ENCODE measurements at regions not wholly inside any gene's neighbourhood (a gene's known extent, or its start where the extent isn't known, plus 50 kb on each side); places are given as distances from the start of the nearest gene placed in this dataset.
"Not testable (repeated sequence)": the region's sequence is repeated elsewhere in the genome, so short reads cannot be mapped to it uniquely, and the experiment has no call there.

DNA sequence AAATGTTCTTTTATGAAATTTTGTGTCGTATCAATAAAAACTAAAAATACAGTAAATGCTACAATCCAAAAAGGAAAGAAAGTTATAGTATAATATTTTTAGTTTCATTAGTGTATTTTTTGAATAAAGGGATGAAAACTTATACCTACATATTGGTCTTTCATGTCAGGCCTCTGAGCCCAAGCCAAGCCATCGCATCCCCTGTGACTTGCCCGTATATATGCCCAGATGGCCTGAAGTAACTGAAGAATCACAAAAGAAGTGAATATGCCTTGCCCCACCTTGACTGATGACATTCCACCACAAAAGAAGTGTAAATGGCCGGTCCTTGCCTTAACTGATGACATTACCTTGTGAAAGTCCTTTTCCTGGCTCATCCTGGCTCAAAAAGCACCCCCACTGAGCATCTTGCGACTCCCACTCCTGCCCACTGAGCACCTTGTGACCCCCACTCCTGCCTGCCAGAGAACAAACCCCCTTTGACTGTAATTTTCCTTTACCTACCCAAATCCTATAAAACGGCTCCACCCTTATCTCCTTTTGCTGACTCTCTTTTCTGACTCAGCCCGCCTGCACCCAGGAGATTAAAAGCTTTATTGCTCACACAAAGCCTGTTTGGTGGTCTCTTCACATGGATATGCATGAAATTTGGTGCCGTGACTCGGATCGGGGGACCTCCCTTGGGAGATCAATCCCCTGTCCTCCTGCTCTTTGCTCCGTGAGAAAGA is 108.2 kb upstream of the PELI1 start:
- DNase-seq, result not testable (repeated sequence)

DNA sequence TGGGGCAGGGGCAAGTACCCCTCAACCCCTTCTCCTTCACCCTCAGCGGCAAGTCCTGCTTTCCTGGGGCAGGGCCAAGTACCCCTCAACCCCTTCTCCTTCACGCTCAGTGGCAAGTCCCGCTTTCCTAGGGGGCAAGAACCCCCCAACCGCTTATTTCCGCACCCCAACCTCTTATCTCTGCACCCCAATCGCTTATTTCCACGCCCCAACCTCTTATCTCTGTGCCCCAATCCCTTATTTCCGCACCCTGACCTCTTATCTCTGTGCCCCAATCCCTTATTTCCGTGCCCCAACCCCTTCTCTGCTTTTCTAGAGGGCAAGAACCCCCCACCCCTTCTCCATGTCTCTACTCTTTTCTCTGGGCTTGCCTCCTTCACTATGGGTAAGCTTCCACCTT is 109.2 kb upstream of the PELI1 start:
- DNase-seq, result not testable (repeated sequence)

DNA sequence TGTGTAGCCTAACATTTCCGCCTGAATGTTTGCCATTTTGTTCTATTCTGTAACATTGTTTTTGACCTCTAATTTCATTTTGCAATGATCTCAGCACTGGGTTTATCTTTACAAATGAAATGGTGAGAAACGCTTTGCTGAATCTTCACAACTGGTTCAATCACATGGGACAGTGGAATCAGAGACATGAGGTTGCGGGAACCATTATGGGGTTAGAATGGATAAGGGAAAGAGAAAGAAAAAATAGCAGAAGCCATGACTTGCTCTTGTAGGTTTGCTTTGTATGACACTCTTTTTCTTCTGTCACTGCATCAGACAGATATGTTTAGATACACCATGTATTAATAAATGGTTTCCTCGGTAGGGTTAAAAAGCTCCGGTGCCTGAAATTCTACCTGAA is 114.3 kb upstream of the PELI1 start:
- DNase-seq, result no peak

DNA sequence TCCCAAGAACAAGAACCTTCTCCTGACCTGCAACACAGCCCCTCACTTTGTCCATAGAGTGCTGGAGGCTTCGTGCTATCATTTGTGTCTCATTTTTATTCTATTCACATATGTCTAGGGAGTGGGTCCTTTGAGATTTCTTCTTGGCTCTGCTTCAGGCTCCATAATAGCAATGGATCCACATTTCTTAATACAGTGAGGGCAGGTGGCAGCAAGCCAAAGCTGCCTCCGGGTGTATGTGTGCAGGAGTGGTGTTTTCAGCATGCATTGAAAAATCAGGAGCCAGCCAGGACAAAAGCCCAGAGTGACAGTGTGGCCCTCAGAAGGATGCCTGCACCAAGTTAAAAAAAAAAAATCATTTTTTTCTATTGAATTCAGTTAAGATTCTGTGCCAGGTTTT is 115.1 kb upstream of the PELI1 start:
- no peak for DNase-seq

DNA sequence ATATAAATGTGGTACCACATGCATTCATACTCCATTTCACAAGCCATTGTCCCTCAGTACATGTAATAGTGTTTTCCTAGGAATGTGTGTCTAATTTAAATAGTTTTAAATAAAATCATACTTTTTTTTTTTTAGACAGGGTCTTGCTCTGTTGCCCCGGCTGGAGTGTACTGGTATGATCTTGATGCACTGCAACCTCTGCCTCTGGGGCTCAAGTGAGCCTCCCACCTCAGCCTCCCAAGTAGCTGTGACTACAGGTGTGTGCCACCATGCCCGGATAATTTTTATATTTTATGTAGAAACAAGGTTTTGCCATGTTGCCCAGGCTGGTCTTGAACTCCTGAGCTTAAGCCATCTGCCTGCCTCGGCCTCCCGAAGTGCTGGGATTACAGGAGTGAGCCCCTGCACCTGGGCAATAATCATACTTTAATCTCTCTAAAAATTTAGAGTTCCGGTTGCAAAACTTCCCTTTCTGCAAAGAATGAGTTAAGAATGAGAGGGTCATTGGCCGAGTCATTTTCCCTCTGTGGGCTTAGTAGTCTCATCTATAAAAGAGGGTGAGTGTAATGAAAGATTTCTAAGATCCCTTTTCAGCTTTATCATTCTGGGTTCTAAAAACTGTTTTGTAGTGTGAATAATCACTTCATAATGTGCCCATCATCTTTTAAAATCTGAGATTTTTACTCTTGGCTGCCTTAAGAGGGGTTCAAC is 116.0 kb upstream of the PELI1 start:
- DNase-seq, result no peak

DNA sequence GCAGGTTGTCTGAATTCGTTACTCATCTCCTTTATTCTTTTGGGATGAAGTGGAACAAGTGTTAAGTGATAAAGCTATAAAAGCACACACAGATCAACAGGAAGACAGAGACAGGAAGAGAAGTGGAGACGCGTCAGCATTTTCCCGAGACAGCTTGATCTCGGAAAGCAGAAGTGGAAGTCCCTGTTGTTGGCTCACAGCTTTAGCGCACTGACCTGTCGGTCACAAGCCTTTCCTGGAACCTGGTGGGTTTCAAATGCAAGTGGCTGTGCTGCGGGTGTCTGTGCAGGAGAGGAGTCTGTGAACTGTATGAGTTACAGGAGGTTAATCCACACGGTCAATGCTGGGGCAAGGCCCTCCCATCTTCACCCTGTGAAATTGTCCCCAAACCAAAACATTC is 116.6 kb upstream of the PELI1 start:
- DNase-seq, result peak; percentile 10

DNA sequence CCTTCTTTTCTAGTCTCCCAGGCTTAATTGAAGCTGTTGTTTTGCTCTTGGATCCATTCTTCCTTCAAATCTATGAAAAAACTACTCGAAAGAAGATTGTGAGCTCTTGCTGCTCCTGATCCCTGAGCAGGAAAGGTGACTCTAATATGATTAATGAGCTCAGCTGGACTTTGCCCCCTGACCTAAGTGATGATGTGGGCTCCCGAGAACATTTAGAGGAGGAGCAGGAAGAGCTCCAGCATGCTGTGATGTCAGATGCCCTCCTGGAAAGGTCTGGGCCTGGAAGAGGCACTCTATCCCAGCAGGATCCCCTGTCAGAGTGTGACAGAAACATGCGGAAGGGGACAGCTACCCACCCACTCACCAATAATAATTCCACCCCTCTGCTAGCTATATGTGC is 117.9 kb upstream of the PELI1 start:
- no peak for DNase-seq

DNA sequence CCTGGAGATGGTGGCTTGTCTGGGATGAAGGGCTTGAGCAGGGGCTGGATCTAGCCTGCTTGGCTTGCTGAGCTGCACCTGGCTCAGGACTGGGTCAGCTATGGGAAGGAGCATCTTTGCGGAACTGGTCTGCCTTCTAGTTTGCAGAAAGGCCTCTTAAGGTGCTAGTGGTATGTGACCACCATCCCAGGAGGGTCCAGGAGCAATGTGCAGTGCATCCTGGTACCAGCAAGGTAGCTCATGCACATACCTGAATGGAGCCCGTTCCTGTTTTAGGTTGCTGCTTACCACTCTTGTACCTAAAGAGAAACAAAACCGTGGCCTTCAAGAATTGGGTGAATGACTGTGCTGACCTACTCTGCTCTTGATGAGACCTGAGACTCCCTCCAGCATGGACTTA is 118.6 kb upstream of the PELI1 start:
- DNase-seq, result no peak

DNA sequence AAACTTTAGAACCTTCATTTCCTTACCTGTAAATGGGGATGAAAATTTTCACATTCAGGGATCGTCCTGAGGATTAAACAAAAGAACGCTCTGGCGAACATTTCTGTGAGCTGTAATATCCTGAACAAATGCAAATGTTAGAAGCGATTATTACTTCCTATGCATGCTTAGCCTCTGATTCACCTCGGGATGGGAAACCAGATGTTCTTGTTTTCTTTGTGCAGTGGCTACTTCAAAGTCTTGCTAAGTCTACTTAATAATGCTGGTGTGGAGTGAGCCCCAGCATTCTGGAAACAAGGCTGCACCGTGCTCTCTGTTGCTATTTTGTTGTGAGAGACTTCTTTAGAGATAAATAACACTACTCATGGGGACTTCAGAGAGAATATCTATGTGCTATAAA is 119.1 kb upstream of the PELI1 start:
- DNase-seq, result no peak

DNA sequence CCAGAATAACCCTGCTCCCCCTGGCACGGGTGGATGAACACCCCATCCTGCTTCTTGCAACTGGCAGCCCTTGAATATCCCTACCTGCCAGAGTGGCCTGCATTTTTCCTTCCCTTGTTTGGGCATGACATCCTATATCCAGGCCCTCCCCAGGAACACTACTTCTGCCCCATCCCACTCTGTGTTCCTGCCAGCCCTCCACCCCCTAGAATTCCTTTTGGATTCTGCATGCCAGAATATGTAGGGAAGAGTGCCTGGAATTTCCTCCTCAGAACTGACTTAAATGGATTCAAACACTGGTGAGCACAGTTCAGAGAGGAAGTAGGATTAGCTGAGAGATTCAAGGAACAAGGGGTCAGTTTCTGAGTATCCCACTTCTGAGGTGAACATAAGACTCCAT is 123.5 kb upstream of the PELI1 start:
- DNase-seq, result no peak

DNA sequence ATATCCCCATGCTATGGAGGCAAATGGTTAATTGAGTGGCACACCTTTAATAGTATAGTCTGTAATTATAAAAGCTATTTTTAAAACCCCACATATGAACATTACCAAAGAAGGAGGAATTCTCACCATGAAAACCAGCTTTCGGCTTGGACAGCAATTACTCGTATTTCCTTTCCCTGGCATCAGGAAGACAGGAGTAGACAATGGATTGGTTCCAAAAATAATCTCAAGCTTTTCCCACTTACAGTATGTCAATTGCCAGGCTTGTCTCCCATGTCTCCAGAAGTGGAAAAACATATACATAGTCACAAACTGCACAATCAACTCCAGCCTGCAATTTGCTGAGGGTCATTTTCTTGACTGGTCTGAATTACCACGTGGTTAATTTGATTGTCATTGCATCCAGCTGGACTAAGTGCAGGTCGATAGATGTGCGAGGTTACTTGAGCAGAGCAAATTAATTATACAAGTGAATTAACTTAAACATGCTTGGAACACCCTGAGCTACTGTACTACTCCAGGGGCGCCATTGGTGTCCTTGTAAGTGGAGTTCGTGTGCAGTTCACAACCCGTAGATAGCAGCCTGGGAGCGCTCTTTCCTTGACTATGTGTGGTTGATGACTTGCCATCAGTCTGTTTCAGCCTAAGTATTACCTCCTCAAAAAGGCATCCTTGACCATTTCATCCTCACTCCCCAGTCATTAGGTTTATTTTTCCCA is 124.3 kb upstream of the PELI1 start:
- DNase-seq, result no peak

DNA sequence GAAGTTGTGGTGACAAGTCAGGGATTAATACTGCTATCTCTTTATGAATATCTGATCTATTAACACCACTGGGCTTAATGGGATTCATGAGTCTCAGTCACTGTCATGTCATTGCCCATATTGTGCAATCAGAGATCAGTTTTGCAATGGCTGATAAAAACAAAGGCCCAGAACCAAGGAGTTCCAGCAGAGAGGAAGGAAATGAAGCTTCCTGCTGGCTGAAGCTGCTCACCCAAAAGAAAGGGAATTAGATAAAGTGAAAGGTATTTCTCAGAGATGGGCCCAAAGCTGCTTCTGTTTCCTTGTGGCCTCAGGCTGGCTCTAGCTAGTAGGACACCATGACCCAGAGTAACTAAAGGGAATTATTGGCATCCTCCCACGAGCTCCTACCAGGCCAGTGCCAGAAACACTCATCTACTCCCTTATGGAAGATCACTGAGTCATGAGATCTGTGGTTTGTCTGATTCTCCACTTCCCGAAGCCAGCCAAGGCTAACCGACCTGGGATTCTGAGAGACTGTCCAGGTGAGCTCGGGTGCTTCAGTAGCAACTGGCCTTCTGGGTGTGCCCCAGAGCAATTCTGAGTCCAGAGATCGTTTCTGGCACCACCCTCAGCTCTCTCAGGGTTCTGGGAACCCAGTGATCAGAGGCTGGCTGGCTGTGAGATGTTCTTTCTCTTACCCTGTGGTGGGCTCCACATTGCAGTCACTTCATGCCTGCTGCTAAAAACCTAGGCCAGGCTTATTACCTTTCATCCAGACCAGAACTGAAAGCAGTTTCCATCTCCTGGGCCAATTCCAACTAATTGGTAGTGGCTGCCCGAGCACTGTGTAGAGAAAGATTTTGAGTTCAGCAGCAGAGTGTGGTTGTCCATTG is 129.5 kb upstream of the PELI1 start:
- DNase-seq, result no peak

DNA sequence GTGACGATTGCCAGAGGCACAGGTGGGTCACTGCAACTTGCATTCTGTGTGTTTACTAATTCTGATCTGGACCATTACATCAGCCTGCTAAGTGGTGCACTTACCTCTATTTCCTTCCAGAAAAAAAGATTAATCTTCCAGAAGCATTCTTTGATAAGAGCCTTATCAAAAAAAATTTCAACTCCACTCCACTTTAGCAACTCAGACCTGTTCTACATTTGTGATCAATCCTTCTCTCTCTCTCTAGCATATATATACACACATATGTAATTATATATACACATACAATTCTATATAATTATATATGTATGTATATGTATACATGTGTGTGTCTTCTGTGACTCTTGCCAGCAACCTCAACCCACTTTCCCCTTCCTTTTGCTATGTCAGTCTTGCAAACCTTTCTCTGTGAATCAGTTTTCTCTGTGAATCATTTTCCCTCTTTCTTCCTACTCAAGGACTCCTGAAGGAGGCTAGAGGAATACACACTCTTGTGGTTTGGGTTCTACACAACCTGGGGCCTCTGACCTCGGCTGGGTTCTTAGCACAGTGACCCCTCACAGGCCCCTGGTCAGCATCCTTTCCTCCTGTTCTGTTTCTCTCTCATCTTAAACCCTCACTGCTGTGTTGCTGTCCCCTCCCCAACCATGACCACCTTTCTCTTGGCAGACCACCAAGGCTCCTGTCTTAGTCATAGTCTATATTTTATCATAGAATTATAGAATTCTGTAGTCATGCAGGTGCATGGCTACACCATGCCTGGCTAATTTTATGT is 130.4 kb upstream of the PELI1 start:
- peak; percentile 16 for DNase-seq

DNA sequence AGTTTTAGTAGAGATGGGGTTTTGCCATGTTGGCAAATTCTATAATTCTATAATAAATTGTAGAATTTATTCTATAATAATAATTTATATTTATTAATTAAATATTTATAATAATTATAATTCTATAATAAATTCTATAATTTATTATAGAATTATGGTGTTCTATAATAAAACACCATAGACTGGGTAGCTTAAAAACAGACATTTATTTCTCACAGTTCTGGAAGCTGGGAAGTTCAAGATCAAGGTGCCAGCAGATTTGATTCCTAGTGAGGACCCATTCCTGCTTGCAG is 130.9 kb upstream of the PELI1 start:
- no peak for DNase-seq

DNA sequence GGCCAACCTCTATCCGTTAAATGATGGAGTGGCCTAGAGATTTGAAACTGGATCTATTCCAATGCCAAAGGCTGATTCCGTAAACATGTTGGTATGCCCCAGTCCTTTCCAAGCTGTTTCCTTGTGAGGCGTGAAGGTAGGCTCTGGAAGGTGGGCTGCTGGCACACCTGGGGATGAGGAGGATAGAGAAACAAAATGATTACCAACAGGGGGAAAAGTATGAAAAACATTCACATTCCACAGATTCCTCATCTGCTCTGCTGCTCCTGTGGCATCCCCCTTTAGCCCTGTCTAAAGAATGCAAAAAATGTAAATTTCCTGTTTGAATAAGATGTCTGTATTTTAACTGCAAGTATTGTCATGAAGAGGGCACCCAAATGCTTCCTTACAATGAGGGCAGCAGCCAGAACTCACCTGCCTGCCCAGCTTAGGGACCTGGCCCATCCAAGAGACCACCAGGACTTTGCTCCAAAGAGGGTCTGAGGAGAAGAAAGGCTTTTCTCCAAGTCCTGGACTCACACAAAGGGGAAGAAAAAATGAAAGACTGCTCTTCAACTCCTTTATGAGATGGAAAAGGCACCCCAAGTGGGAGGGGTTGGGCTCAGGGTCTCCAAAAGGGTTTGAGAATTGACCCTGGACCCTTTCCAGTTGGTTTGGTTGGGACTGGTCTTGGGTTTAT is 132.3 kb upstream of the PELI1 start:
- no peak for DNase-seq

DNA sequence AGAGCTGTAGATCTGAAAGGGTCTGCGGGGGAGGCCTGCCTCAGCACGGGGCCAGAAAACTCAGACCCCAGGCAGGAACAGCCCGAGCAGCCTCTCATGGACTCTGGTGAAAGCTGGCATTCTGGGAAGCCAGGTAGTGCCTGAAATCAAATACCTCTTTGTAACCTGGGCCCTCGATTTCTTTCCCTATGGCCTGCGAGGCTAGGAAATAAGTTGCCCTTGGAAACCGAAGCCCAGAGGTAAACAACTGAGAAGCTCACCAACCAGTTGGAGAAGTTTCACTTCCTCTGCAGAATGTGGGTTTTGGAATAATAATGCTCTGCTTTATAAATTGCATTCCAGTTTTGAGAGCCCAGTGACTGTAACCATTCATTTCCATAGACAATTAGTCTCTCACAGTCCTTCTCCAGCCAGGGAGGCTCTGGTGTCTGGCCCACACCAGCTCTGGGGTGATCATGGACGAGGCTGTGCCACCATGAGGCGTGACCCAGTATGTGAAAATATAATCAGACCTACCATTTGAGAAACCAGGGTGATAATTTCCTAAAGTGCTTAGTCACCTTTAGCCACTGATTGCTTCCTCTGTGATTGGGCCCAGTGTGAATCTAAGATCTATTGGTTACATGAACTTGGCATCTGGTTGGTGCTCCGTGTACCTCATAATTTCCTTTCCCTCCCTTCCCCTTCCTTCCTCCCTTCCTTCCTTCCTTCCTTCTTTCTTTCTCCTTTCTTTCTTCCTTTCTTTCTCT is 133.1 kb upstream of the PELI1 start:
- DNase-seq, result no peak

DNA sequence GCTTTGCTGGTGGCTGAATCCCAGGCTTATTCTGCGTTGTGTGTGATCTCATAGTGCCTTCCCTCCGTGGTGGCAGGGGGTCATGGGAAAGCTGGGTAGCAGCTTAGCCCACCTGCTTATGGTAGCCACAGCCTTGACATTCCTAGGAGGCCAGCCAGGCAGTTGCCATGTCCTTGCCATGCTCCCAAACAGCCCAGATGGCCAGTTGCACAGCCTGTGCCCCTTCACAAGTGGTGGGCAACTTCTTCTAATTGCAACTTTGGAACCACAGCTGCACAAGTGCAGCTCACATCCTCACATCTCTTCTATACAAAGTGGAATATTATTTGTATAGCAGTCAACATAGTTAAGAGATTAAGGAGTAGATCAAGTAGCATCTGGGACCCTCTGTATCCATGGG is 136.6 kb upstream of the PELI1 start:
- not testable (repeated sequence) for DNase-seq

DNA sequence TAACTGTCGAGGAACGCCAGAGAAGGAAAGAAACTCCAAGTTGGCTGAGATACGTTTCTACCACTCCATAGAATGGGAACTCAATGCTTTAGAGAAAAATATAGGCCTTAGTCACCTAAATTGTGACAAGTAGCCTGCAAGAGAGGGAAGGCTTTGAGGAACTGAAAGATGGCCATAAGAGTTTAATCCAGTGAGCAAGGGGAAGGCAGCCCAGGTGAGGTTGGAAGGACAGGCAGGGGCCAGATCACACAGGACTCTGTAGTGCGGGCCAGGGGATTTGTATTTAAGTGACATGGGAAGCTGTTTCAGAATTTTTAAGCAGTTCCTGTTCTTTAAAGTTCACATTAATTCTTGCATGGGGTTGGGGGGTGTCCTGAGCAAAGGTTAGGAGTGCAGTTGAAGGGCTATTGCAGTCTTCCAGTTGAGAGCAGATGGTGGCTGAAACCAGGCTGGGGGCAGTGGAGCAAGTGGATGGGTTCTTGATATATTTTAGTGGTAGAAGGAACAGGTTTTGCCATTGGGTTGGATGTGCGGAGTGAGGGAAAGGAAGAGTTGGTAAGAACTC is 138.9 kb upstream of the PELI1 start:
- DNase-seq, result no peak

DNA sequence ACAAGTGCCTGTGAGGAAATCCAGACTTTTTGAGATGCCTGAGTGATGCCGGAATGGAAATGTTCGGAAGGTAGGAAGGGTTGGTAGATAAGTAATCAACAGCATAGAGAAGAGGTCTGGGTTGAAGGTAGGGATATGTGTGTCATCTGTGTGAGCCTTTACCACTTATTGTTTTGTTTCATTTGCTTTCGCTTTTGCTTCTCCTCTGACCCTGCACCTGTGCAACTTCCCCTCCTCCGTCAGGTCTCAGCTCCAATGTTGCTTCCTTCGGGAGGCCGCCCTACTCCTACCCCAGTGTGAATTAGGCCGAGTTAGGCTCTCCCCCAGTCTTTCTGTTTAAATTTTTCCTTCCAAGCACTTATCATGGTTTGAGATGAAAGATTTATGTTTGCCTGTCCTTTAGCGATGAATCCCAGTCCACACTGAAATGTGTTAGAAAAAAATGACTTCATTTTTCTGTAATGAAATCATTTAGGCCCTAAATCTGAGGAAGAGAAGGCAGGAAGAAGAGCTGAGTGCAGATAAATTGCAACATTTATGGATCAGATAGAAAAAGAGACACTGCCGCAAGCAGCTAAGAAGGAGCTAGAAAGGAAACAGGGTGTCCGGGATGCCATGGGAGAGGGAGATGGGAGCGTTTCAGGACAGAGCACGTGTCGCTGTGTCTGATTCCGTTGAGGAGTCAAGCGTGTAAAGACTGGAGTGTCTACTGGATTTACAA is 139.6 kb upstream of the PELI1 start:
- peak; percentile 27 for DNase-seq

DNA sequence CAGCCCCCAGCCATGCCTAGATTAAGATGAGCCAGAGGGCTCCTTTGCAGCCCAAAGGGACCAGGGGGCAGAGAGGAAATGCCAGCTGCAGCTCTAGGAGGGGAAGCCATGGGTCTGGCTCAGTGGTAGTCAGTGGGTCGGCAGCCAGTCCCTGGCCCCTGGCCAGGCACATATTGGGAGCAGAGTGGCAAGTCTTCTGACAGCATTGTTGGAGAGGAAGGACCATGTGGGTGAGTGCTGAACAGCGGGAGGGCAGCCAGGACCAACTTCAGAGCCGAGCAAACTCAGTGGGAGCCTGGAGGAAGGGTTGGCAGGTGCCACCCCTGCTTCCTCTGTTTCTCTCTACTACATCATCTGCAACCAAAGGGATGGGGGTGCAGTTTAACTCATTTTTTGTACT is 140.5 kb upstream of the PELI1 start:
- DNase-seq, result no peak

All from activated CD4-positive, alpha-beta T cell treated with anti-CD3 and anti-CD28 coated beads for 48 hours (primary cell).